ENCODE measurements at regions not wholly inside any gene's neighbourhood (a gene's known extent, or its start where the extent isn't known, plus 50 kb on each side); places are given as distances from the start of the nearest gene placed in this dataset.

- TF ChIP-seq, protein P1, sequence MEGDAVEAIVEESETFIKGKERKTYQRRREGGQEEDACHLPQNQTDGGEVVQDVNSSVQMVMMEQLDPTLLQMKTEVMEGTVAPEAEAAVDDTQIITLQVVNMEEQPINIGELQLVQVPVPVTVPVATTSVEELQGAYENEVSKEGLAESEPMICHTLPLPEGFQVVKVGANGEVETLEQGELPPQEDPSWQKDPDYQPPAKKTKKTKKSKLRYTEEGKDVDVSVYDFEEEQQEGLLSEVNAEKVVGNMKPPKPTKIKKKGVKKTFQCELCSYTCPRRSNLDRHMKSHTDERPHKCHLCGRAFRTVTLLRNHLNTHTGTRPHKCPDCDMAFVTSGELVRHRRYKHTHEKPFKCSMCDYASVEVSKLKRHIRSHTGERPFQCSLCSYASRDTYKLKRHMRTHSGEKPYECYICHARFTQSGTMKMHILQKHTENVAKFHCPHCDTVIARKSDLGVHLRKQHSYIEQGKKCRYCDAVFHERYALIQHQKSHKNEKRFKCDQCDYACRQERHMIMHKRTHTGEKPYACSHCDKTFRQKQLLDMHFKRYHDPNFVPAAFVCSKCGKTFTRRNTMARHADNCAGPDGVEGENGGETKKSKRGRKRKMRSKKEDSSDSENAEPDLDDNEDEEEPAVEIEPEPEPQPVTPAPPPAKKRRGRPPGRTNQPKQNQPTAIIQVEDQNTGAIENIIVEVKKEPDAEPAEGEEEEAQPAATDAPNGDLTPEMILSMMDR (conservative IDR thresholded peaks at IDR 0.05; ENCODE audit: low read length): no peak
- no peak for TF ChIP-seq EZH2phosphoT487 (IDR thresholded peaks at IDR 0.05; ENCODE audit: borderline replicate concordance, low read depth, low read length)
Measured at GRCh38 chr3:40705663-40706062, 180.9 kb downstream of the ZNF621 start.

Measured in OCI-LY7 (cell line).